Activated CD4-positive, alpha-beta T cell treated with anti-CD3 and anti-CD28 coated beads, Interleukin-2, Interleukin-6, amounts not matched to agents 100 ng/mL and 50 ng/mL, durations not matched to agents 16 hours and 8 hours (primary cell): ENCODE measurements at regions not wholly inside any gene's neighbourhood (a gene's known extent, or its start where the extent isn't known, plus 50 kb on each side); places are given as distances from the start of the nearest gene placed in this dataset.
"Not testable (repeated sequence)": the region's sequence is repeated elsewhere in the genome, so short reads cannot be mapped to it uniquely, and the experiment has no call there.

Experiments
- DNase-seq: peaks from one replicate; pipeline ENCODE4 v3.0.0-alpha.2; 2020

- DNase-seq: no peak
Measured at GRCh38 chr1:64363111-64363510, 106.8 kb upstream of the CACHD1 start.

DNA sequence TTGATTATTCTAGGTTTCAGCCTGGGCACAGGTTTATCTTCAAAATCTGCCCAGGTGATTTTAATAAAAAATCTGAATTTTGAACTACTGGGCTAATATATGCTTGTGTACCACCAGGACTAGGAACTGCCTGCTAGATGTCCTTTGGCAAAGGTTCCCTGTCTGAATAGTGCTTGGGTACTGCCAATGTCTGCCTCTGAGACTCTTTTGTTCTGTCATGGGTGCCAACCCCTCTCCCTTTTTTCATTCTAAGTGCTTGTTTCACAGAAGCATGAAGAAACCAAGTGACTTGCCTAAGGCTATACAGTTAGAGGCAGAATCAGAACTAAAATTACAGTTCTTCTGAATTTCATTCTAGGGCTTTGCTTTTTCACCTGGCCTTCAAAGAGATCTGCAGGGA is 106.3 kb upstream of the CACHD1 start:
- no peak for DNase-seq

GRCh38 chr1:64366821-64367220 is 103.1 kb upstream of the CACHD1 start:
- peak; percentile 1 for DNase-seq

DNA sequence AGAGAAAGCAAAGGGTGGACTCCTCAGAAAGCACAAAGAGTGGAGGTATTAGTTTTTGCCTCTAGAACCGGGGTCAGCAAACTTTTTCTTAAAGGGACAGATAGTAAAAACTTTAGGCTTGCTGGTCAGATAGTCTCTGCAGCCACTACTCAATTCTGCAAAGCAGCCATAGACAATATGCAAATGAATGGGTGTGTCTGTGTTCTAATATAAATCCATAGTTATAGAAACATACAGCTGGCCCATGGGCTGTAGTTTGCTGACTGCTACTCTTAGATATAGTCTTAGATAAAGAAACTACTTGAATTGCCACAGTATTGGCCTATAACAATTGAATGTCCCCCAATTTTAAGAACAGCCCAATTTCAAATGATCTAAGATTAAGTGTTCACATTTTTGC is 101.6 kb upstream of the CACHD1 start:
- DNase-seq: no peak

GRCh38 chr1:64378826-64379225 is 91.1 kb upstream of the CACHD1 start:
- DNase-seq: no peak

DNA sequence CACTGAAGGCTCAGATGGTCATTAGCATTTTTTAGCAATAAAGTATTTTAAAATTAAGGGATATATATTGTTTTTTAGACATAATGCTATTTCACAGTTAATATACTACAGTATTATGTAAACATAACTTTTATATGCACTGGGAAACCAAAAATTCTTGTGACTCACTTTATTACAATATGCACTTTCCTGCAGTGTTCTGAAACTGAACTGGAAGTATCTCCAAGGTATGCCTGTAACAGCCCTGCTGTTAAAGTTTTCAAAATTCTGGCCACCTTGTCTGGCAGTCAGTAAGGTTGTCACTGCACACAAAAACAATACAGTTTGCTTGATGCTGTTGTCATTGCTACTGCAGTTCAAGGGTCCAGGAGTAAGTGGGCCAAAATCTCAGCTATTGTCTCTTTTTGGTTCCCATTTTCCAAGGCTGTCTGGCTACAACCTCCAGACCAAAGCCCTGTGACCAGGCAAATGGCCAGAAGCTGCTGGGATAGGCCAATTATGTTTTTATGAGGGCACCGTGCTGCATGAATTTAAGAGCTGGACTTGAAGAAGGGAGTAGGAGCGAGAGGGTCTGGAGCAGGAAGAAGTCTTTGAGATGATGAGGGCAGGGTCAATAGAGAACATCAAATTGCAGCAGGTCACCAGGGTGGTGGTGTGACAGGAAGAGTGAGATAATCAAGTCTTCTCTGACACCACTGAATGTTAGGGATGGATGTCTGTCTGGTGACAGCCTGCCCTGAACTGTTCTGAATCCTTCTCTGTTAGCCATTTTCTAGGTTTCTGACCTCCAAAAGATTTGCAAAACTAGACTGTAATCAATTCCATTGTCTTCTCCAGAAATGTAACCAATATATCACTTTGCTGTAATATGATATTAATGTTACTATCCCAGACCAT is 82.3 kb upstream of the CACHD1 start:
- no peak for DNase-seq

DNA sequence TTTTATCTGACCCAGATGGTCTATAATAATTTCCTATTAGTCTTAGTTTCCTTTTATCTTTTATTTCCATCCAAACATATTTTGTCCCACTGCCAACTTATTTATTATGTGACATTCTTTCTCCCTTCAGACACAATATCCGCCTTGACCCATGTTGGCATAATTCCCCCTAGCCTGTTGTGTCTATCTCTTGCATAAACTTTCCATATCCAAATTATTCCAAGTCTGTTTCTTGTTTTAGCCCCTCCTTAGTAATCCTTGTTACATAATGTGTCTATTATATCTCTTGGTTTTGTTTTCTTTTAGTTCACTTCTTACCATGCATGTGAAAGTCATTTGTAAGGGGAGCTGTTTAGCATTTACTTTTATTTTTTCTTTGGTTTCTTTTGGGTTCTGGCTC is 81.6 kb upstream of the CACHD1 start:
- no peak for DNase-seq

- no peak for DNase-seq
Measured at GRCh38 chr1:64392109-64392508, 77.8 kb upstream of the CACHD1 start.

- DNase-seq: no peak
Measured at GRCh38 chr1:64393790-64394189, 76.1 kb upstream of the CACHD1 start.

DNA sequence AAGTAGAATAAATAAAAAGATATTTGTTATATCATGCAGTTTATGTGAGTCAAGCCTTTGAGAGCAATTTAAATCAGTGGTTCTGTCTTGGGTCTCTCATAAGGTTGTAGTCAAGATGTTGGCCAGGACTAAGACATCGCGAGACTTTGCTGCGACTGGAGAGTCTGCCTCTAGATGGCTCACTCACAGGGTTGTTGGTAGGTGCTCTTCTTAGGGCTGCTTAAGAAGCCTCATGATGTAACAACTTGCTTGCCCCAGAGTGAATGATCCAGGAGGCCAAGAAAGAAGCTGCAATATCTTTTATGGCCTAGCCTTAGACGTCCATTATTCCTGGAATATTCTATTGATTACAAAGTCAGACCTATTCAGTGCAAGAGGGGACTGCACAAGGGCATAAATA is 73.1 kb upstream of the CACHD1 start:
- no peak for DNase-seq

DNA sequence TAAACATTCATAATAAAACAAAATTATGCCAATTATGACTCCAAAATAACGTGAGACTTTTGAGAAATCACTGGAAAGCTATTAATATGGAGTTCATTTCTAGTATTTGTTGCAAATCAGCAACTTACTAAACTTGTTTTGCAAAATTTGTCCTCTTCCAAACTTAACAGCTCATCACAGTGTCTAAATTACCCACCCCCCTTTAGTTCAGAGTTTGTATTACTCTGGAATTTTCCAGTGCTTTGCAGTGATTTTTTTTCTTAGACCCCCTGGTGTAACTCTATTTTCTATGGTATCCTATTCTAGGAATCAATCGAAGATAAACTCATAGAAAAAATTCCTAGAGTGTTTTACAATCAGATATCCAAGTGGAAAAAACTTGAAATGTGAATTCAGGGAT is 72.4 kb upstream of the CACHD1 start:
- no peak for DNase-seq

DNA sequence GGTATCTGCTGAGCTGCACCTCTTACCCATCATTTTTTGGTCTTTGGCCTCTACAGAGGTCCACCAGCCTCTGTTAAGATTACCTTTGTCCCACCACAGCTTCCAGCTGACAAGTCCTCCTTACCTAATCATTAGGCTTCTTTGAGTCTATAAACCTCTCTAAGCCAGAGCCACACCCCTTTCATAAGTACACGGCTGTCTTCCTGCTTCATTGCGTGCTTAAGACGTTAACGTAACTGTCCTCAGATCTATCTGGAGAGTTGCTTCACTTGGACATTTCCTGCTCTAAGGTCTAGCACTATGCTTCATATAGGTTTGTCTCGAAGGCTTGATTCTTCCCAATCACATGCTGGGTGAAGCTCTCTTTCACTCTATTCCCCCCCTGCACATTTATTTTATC is 71.0 kb upstream of the CACHD1 start:
- DNase-seq: no peak

DNA sequence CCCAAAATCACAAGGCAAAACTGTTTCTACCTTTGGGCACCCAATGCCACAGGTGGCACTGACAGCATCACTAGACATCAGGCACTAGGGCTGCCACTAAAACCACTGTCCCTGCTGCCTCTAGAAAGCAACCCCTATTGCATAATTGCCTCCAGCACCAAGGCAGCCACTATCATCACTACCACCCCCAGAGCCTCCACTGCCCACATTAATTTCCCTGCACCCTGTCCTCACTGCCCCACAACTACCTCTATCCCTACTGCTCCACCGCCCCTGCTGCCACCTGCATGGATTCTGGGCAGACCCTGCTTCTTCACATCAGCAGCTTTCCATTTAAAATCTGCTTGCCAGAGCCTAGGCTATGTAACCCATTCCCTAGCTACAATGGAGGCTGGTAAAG is 68.6 kb upstream of the CACHD1 start:
- DNase-seq: no peak

GRCh38 chr1:64403331-64403730 is 66.6 kb upstream of the CACHD1 start:
- DNase-seq: no peak

DNA sequence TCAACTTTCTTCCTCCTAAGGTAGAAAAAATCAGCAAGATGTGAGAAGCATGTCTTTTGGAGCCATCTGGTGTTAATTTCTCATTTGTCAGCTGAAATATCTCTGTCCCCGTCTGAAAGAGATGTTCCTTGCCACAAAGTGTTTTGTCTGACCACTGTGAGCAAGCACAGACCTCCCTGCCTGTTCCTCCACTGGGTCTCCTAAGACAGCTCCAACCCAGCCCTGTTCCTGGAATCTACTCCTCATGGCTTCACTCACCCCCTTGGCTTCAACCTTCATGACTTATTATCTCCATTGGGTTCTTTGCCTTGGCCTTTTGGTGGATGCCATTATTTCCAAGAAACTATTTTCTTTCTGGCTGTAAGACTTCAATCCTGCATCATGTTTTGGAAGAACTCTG is 65.7 kb upstream of the CACHD1 start:
- no peak for DNase-seq

DNA sequence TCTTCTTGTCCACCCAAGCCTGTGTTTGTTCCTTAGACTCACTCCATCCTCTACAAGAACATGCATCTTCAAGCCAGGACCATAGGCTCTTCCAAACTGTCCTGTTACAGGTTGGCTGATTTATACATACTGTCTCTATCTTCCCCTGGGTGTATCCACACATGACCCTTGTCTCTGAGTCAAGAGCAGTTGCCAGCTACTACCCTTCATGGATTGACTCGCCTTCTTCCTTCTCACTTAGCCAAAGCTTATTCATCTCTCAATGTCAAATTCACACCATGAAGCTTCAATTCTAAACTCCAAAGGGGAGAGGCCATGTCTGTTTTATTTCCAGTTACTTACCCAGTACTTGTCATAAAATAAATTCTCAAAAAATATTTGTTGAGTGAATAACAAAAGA is 64.1 kb upstream of the CACHD1 start:
- DNase-seq: no peak

GRCh38 chr1:64410217-64410616 is 59.7 kb upstream of the CACHD1 start:
- no peak for DNase-seq

- DNase-seq: not testable (repeated sequence)
Measured at GRCh38 chr1:64414855-64415546, 54.9 kb upstream of the CACHD1 start.

- DNase-seq: no peak
Measured at GRCh38 chr1:64417803-64418202, 52.1 kb upstream of the CACHD1 start.
